ENCODE measurements at regions not wholly inside any gene's neighbourhood (a gene's known extent, or its start where the extent isn't known, plus 50 kb on each side); places are given as distances from the start of the nearest gene placed in this dataset.
"Not testable (repeated sequence)": the region's sequence is repeated elsewhere in the genome, so short reads cannot be mapped to it uniquely, and the experiment has no call there.

GRCh38 chr15:30688684-30689083 is 62.8 kb downstream of the ARHGAP11B start:
- DNase-seq (ENCODE audit: low read depth in 4 of 6, low spot score in 6 of 6); H3K27me3 ChIP-seq (ENCODE audit: control insufficient read depth, insufficient read depth, low read length); H3K36me3 ChIP-seq (ENCODE audit: control insufficient read depth, insufficient read depth, low read length); H3K4me3 ChIP-seq (ENCODE audit: low read depth, low read length); H3K4me1 ChIP-seq (ENCODE audit: control insufficient read depth, insufficient read depth, low read length); H3K27ac ChIP-seq (ENCODE audit: low read depth, low read length); H3K9me3 ChIP-seq (ENCODE audit: control insufficient read depth, insufficient read depth, low read length): not testable (repeated sequence)
- WGBS (ENCODE audit: insufficient coverage): 100% methylated on average over 1 of the region's 5 CpGs

- DNase-seq (ENCODE audit: low read depth in 4 of 6, low spot score in 6 of 6); H3K4me3 ChIP-seq (ENCODE audit: low read depth, low read length); H3K27ac ChIP-seq (ENCODE audit: low read depth, low read length); H3K4me1 ChIP-seq (ENCODE audit: control insufficient read depth, insufficient read depth, low read length); H3K9me3 ChIP-seq (ENCODE audit: control insufficient read depth, insufficient read depth, low read length); H3K36me3 ChIP-seq (ENCODE audit: control insufficient read depth, insufficient read depth, low read length); H3K27me3 ChIP-seq (ENCODE audit: control insufficient read depth, insufficient read depth, low read length): not testable (repeated sequence)
- WGBS (ENCODE audit: insufficient coverage): no CpG with 5 or more reads among the region's 2 CpGs
These were observed 64.2 kb downstream of the ARHGAP11B start for GRCh38 chr15:30690153-30690552.

- H3K27me3 ChIP-seq (ENCODE audit: control insufficient read depth, insufficient read depth, low read length); DNase-seq (ENCODE audit: low read depth in 4 of 6, low spot score in 6 of 6); H3K27ac ChIP-seq (ENCODE audit: low read depth, low read length); H3K36me3 ChIP-seq (ENCODE audit: control insufficient read depth, insufficient read depth, low read length); H3K9me3 ChIP-seq (ENCODE audit: control insufficient read depth, insufficient read depth, low read length); H3K4me1 ChIP-seq (ENCODE audit: control insufficient read depth, insufficient read depth, low read length); H3K4me3 ChIP-seq (ENCODE audit: low read depth, low read length): not testable (repeated sequence)
- WGBS (ENCODE audit: insufficient coverage): no CpG with 5 or more reads among the region's 3 CpGs
These were observed 69.9 kb downstream of the ARHGAP11B start for GRCh38 chr15:30695811-30696210.

- not testable (repeated sequence) for H3K27ac ChIP-seq (ENCODE audit: low read depth, low read length); H3K4me3 ChIP-seq (ENCODE audit: low read depth, low read length); DNase-seq (ENCODE audit: low read depth in 4 of 6, low spot score in 6 of 6); H3K4me1 ChIP-seq (ENCODE audit: control insufficient read depth, insufficient read depth, low read length); H3K9me3 ChIP-seq (ENCODE audit: control insufficient read depth, insufficient read depth, low read length); H3K27me3 ChIP-seq (ENCODE audit: control insufficient read depth, insufficient read depth, low read length); H3K36me3 ChIP-seq (ENCODE audit: control insufficient read depth, insufficient read depth, low read length)
- WGBS (ENCODE audit: insufficient coverage): 74% methylated on average over 3 of the region's 15 CpGs
These were observed 70.7 kb downstream of the ARHGAP11B start for GRCh38 chr15:30696439-30697314.

GRCh38 chr15:30697315-30697685 is 71.4 kb downstream of the ARHGAP11B start:
- H3K4me3 ChIP-seq (ENCODE audit: low read depth, low read length); H3K4me1 ChIP-seq (ENCODE audit: control insufficient read depth, insufficient read depth, low read length); H3K36me3 ChIP-seq (ENCODE audit: control insufficient read depth, insufficient read depth, low read length); DNase-seq (ENCODE audit: low read depth in 4 of 6, low spot score in 6 of 6); H3K27me3 ChIP-seq (ENCODE audit: control insufficient read depth, insufficient read depth, low read length); H3K9me3 ChIP-seq (ENCODE audit: control insufficient read depth, insufficient read depth, low read length); H3K27ac ChIP-seq (ENCODE audit: low read depth, low read length): not testable (repeated sequence)
- no CpG with 5 or more reads among the region's 3 CpGs for WGBS (ENCODE audit: insufficient coverage)

GRCh38 chr15:30700006-30700597 is 74.2 kb downstream of the ARHGAP11B start:
- not testable (repeated sequence) for H3K4me1 ChIP-seq (ENCODE audit: control insufficient read depth, insufficient read depth, low read length); H3K27ac ChIP-seq (ENCODE audit: low read depth, low read length); H3K27me3 ChIP-seq (ENCODE audit: control insufficient read depth, insufficient read depth, low read length); H3K36me3 ChIP-seq (ENCODE audit: control insufficient read depth, insufficient read depth, low read length); H3K4me3 ChIP-seq (ENCODE audit: low read depth, low read length); DNase-seq (ENCODE audit: low read depth in 4 of 6, low spot score in 6 of 6); H3K9me3 ChIP-seq (ENCODE audit: control insufficient read depth, insufficient read depth, low read length)
- WGBS (ENCODE audit: insufficient coverage): no CpG with 5 or more reads among the region's 7 CpGs

GRCh38 chr15:30707976-30708685 is 82.2 kb downstream of the ARHGAP11B start:
- not testable (repeated sequence) for H3K27ac ChIP-seq (ENCODE audit: low read depth, low read length); H3K4me3 ChIP-seq (ENCODE audit: low read depth, low read length); H3K27me3 ChIP-seq (ENCODE audit: control insufficient read depth, insufficient read depth, low read length); DNase-seq (ENCODE audit: low read depth in 4 of 6, low spot score in 6 of 6); H3K4me1 ChIP-seq (ENCODE audit: control insufficient read depth, insufficient read depth, low read length); H3K9me3 ChIP-seq (ENCODE audit: control insufficient read depth, insufficient read depth, low read length); H3K36me3 ChIP-seq (ENCODE audit: control insufficient read depth, insufficient read depth, low read length)
- WGBS (ENCODE audit: insufficient coverage): no CpG with 5 or more reads among the region's 9 CpGs

- H3K4me3 ChIP-seq (ENCODE audit: low read depth, low read length): not testable (repeated sequence)
These were observed 82.9 kb downstream of the ARHGAP11B start for GRCh38 chr15:30708809-30709208.

GRCh38 chr15:30718038-30718643 is 92.2 kb downstream of the ARHGAP11B start:
- WGBS (ENCODE audit: insufficient coverage): 80% methylated on average over 1 of the region's 7 CpGs
- DNase-seq (ENCODE audit: low read depth in 4 of 6, low spot score in 6 of 6): peak in 1 of 6 donors; percentile 1

More at GRCh38 chr15:30708809-30709208, 82.9 kb downstream of the ARHGAP11B start:
- no CpG with 5 or more reads among the region's 7 CpGs for WGBS (ENCODE audit: insufficient coverage)
- not testable (repeated sequence) for H3K4me1 ChIP-seq (ENCODE audit: control insufficient read depth, insufficient read depth, low read length); H3K36me3 ChIP-seq (ENCODE audit: control insufficient read depth, insufficient read depth, low read length); H3K27me3 ChIP-seq (ENCODE audit: control insufficient read depth, insufficient read depth, low read length); DNase-seq (ENCODE audit: low read depth in 4 of 6, low spot score in 6 of 6); H3K9me3 ChIP-seq (ENCODE audit: control insufficient read depth, insufficient read depth, low read length); H3K27ac ChIP-seq (ENCODE audit: low read depth, low read length)

More at GRCh38 chr15:30718038-30718643, 92.2 kb downstream of the ARHGAP11B start:
- H3K27me3 ChIP-seq (ENCODE audit: control insufficient read depth, insufficient read depth, low read length); H3K36me3 ChIP-seq (ENCODE audit: control insufficient read depth, insufficient read depth, low read length); H3K4me3 ChIP-seq (ENCODE audit: low read depth, low read length); H3K9me3 ChIP-seq (ENCODE audit: control insufficient read depth, insufficient read depth, low read length); H3K27ac ChIP-seq (ENCODE audit: low read depth, low read length); H3K4me1 ChIP-seq (ENCODE audit: control insufficient read depth, insufficient read depth, low read length): not testable (repeated sequence)
